WTC11 (cell line): ENCODE measurements at regions not wholly inside any gene's neighbourhood (a gene's known extent, or its start where the extent isn't known, plus 50 kb on each side); places are given as distances from the start of the nearest gene placed in this dataset.

ENCODE experiments used
- ZNF219 ChIP-seq: sonication (generic); formaldehyde crosslinking; IDR thresholded peaks from 2 replicates; pipeline ENCODE4 v1.8.0; 2023; ENCODE audit warnings: missing genetic modification reagents, mild to moderate bottlenecking, borderline replicate concordance
- TF ChIP-seq, protein P1 (sequence below): sonication (generic); formaldehyde crosslinking; IDR thresholded peaks from 2 replicates; pipeline ENCODE4 v1.8.1; 2022; ENCODE audit warnings: low read depth, missing genetic modification reagents, borderline replicate concordance

DNA sequence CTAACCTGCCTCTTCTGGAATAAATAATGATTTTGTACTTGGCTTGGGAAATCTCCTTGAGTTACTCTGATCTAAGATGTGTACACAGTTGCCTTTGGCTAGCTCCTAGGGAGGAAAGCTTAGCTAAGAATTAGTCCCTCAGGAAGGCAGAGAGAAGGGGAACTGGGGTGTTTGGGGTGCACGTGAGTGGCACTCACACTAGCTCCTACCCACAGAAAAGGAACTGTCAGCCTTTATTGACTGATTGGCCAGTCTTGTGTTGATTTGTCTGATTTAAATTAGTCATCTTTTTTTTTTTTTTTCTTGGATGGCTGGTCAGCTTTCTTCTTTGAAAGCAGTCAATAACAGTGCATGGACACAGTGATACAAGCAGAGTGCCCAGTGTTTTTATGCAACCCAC lies 107.7 kb downstream of the DMRT2 start:
- TF ChIP-seq, protein P1, sequence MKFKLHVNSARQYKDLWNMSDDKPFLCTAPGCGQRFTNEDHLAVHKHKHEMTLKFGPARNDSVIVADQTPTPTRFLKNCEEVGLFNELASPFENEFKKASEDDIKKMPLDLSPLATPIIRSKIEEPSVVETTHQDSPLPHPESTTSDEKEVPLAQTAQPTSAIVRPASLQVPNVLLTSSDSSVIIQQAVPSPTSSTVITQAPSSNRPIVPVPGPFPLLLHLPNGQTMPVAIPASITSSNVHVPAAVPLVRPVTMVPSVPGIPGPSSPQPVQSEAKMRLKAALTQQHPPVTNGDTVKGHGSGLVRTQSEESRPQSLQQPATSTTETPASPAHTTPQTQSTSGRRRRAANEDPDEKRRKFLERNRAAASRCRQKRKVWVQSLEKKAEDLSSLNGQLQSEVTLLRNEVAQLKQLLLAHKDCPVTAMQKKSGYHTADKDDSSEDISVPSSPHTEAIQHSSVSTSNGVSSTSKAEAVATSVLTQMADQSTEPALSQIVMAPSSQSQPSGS (CRISPR knock-in tag), result no peak
- no peak for TF ChIP-seq ZNF219 (CRISPR knock-in tag)
